Heart left ventricle (tissue), 16 donors: ENCODE measurements at regions not wholly inside any gene's neighbourhood (a gene's known extent, or its start where the extent isn't known, plus 50 kb on each side); places are given as distances from the start of the nearest gene placed in this dataset.

Experiments
- ATAC-seq, 4 donors: fragments of 200-7000 bp; cut with Tn5 transposase; one replicate each; pipeline ENCODE4 v1.9.1; 2020 to 2022; ENCODE audit warnings: moderate library complexity in 4 of 4, mild to moderate bottlenecking in 3 of 4, moderate number of reproducible peaks in 1 of 4
- DNase-seq, 5 donors: peaks; one replicate each; pipeline ENCODE4 v3.0.0-alpha.2; 2020
- H3K27ac ChIP-seq, 12 donors: fragments of 200-600 bp; sonication (generic) in 4 of 12; one replicate each; pipeline versions ENCODE4 v1.5.0 to v1.8.0; 2016 to 2022; ENCODE audit warnings: mild to moderate bottlenecking in 2 of 12
- H3K27me3 ChIP-seq, 9 donors: fragments of 200-600 bp; sonication (generic) in 2 of 9; one replicate each; pipeline versions ENCODE4 v1.5.1 to v1.8.0; 2016 to 2022; ENCODE audit warnings: mild to moderate bottlenecking in 3 of 9
- H3K36me3 ChIP-seq, 9 donors: fragments of 200-600 bp; sonication (generic) in 2 of 9; one replicate each; pipeline versions ENCODE4 v1.5.0 to v1.8.0; 2018 to 2022; ENCODE audit warnings: mild to moderate bottlenecking in 2 of 9
- H3K4me1 ChIP-seq, 12 donors: fragments of 200-600 bp; sonication (generic) in 4 of 12; one replicate each; pipeline versions ENCODE4 v1.5.0 to v1.8.0; 2016 to 2022; ENCODE audit warnings: mild to moderate bottlenecking in 3 of 12
- H3K4me3 ChIP-seq, 12 donors: fragments of 200-600 bp; sonication (generic) in 4 of 12; one replicate each; pipeline versions ENCODE4 v1.5.0 to v1.8.0; 2017 to 2022; ENCODE audit warnings: mild to moderate bottlenecking in 9 of 12, moderate library complexity in 4 of 12
- H3K9me3 ChIP-seq, 12 donors: fragments of 200-600 bp; sonication (generic) in 4 of 12; one replicate each; pipeline versions ENCODE4 v1.5.0 to v1.8.0; 2016 to 2022; ENCODE audit warnings: mild to moderate bottlenecking in 1 of 12
- CTCF ChIP-seq, 12 donors: fragments of 200-600 bp; sonication (generic) in 4 of 12; IDR thresholded peaks; one replicate each; pipeline versions ENCODE4 v1.5.0 to v1.8.0; 2018 to 2022; ENCODE audit warnings: antibody characterized with exemption in 12 of 12, mild to moderate bottlenecking in 5 of 12
- POLR2A ChIP-seq, 2 donors: fragments of 450-650 bp; IDR thresholded peaks; one replicate each; pipeline ENCODE4 v1.6.1; 2017; ENCODE audit warnings: antibody characterized with exemption in 2 of 2, mild to moderate bottlenecking in 2 of 2, moderate library complexity in 2 of 2
- WGBS, 4 donors: extraction: QIAGEN DNeasy Blood & Tissue Kit in 2 of 4; methylation state at CpG; one replicate each; pipeline versions ENCODE4 v1.1.5 to v1.1.7; 2013 to 2018; 5-methylcytosine and 5-hydroxymethylcytosine counted together
- intact Hi-C, 10 donors: fragments of 100-400 bp; cut with DNase I; formaldehyde crosslinking; loops; one replicate each; pipeline versions ENCODE4 v1.11.1 to v1.14.2; 2022
- donor health status: ischemic (EF 13 %, LVEDD 7.1; RV severe dilation, severe dysfunction).
- donor health status: healthy with polysubstance abuse.
- donor health status: DM: no; HTN: yes; CAD: no.
- donor health status: DM: no; HTN: no; CAD: no.
- donor health status: ischemic (EF 25% LVEDD 6.9; RV normal size, moderate dysfunction).
- donor health status: ischemic (EF 25% LVEDD 5.7; RV mildly dilated, moderate dysfunction).
- donor health status: healthy.
- donor health status: DM: yes; HTN: yes; CAD: no.
- donor health status: ischemic (EF 35%, LVEDD 5.7; RV mildly dilated, moderate dysfunction).
- donor health status: nonischemic (EF 11% LVEDD 7.7; RV severe dilation, severe dysfunction).
- donor health status: DM: yes; HTN: yes; CAD: no.
- donor health status: PGD.
- donor health status: ischemic (EF 29% LVEDD 5.4; RV normal size, mild dysfunction).
- donor health status: nonischemic (EF 23%, LVEDD 6.1; RV moderate dilation, normal function).

- ATAC-seq (no peak), DNase-seq (no peak)
- H3K4me1 ChIP-seq: no peaks in the 10 kb centered on the region
- H3K27me3 ChIP-seq: no peaks in the 10 kb centered on the region
- no peak overlapping the region for H3K4me3 ChIP-seq
- no peak for TF ChIP-seq CTCF (IDR thresholded peaks at IDR 0.05)
- TF ChIP-seq POLR2A (IDR thresholded peaks at IDR 0.05): no peak
- WGBS, 4 donors: 79 to 87% (median 86%) methylated on average over 3 of the region's 3 CpGs
- intact Hi-C loops: no loop called here
- H3K36me3 ChIP-seq: no peaks in the 10 kb centered on the region
- H3K27ac ChIP-seq: no peak overlapping the region
- no peaks in the 10 kb centered on the region for H3K9me3 ChIP-seq
These were observed 197.7 kb downstream of the BCAT1 start for GRCh38 chr12:24751181-24751580.

GRCh38 chr12:24750263-24750662 lies 198.6 kb downstream of the BCAT1 start:
- no peak for TF ChIP-seq CTCF (IDR thresholded peaks at IDR 0.05)
- Histone ChIP-seq H3K4me3 (no peak overlapping the region), H3K36me3 (no peaks in the 10 kb centered on the region), H3K4me1 (no peaks in the 10 kb centered on the region), H3K9me3 (no peaks in the 10 kb centered on the region), H3K27me3 (no peaks in the 10 kb centered on the region), H3K27ac (no peak overlapping the region)
- no peak for ATAC-seq
- intact Hi-C loops: no loop called here
- 71 to 75% (median 72%) methylated on average over 3 of the region's 3 CpGs for WGBS, 4 donors
- DNase-seq: no peak

- DNase-seq: no peak
- no peak for ATAC-seq
- Histone ChIP-seq H3K27me3 (no peaks in the 10 kb centered on the region), H3K4me3 (no peak overlapping the region), H3K4me1 (no peaks in the 10 kb centered on the region), H3K27ac (no peak overlapping the region), H3K9me3 (no peaks in the 10 kb centered on the region), H3K36me3 (no peaks in the 10 kb centered on the region)
- intact Hi-C loops: no loop called here
- TF ChIP-seq POLR2A (IDR thresholded peaks at IDR 0.05) (no peak), CTCF (IDR thresholded peaks at IDR 0.05) (no peak)
- WGBS, 4 donors: 83 to 89% (median 86%) methylated on average over 3 of the region's 3 CpGs
These were observed 199.7 kb downstream of the BCAT1 start for GRCh38 chr12:24749171-24749570.

- no peaks in the 10 kb centered on the region for H3K9me3 ChIP-seq
- no peak overlapping the region for H3K4me3 ChIP-seq
- no peak overlapping the region for H3K27ac ChIP-seq
- H3K27me3 ChIP-seq: no peaks in the 10 kb centered on the region
- H3K4me1 ChIP-seq: no peaks in the 10 kb centered on the region
- no peaks in the 10 kb centered on the region for H3K36me3 ChIP-seq
- intact Hi-C loops: no loop called here
- WGBS, 4 donors: 73 to 75% (median 74%) methylated on average over 11 of the region's 11 CpGs
- DNase-seq (no peak), ATAC-seq (no peak)
- TF ChIP-seq POLR2A (IDR thresholded peaks at IDR 0.05) (no peak), CTCF (IDR thresholded peaks at IDR 0.05) (no peak)
These were observed 200.6 kb downstream of the BCAT1 start for GRCh38 chr12:24748326-24748725.
